ENCODE measurements at regions not wholly inside any gene's neighbourhood (a gene's known extent, or its start where the extent isn't known, plus 50 kb on each side); places are given as distances from the start of the nearest gene placed in this dataset.

GRCh38 chr4:183763990-183764754 is 105.1 kb downstream of the TRAPPC11 start:
- Histone ChIP-seq H3K4me1 (ENCODE audit: low read depth) (no peaks in the 10 kb centered on the region), H3K27ac (no peak overlapping the region), H3K36me3 (no peaks in the 10 kb centered on the region)

GRCh38 chr4:183765251-183765911 is 106.3 kb downstream of the TRAPPC11 start:
- H3K27me3 ChIP-seq, result no peaks in the 10 kb centered on the region
- no peak overlapping the region for H3K4me3 ChIP-seq
- no peak for DNase-seq (ENCODE audit: low read depth in 1 of 2, low spot score in 1 of 2)
- H3K4me1 ChIP-seq (ENCODE audit: low read depth), result no peaks in the 10 kb centered on the region
- TF ChIP-seq CTCF (IDR thresholded peaks at IDR 0.05; ENCODE audit: low read depth, low read length), result no peak
- no peaks in the 10 kb centered on the region for H3K9me3 ChIP-seq (ENCODE audit: low read depth)
- no peak overlapping the region for H3K27ac ChIP-seq
- no peaks in the 10 kb centered on the region for H3K36me3 ChIP-seq

More at GRCh38 chr4:183763990-183764754, 105.1 kb downstream of the TRAPPC11 start:
- H3K27me3 ChIP-seq, result no peaks in the 10 kb centered on the region
- no peaks in the 10 kb centered on the region for H3K9me3 ChIP-seq (ENCODE audit: low read depth)
- no peak for DNase-seq (ENCODE audit: low read depth in 1 of 2, low spot score in 1 of 2)
- TF ChIP-seq CTCF (IDR thresholded peaks at IDR 0.05; ENCODE audit: low read depth, low read length), result no peak
- H3K4me3 ChIP-seq, result no peak overlapping the region

DNA sequence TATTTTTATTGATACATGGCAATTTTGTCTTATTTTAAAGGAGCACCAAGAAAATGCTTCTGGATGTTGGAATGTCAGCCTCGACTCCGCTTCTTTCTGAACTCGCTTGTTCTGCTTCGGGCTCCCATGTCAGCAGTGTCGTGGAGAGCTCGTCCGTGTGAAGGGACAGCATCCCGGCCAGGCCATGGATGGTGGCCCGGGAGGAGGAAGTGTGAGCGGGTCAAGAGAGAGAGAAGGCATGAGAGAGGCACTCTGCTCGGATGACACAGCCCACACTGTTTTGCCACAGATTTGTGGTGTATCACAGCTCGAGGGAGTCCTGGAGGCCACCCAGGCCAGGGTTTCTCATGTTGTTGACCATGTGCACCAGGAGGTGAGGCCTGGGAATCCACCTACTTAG is 107.0 kb downstream of the TRAPPC11 start:
- no peak overlapping the region for H3K27ac ChIP-seq
- peaks cover 3% of the 10 kb centered on the region for H3K4me1 ChIP-seq (ENCODE audit: low read depth)
- TF ChIP-seq CTCF (IDR thresholded peaks at IDR 0.05; ENCODE audit: low read depth, low read length), result no peak
- H3K9me3 ChIP-seq (ENCODE audit: low read depth), result no peaks in the 10 kb centered on the region
- no peak for DNase-seq (ENCODE audit: low read depth in 1 of 2, low spot score in 1 of 2)
- H3K27me3 ChIP-seq, result no peaks in the 10 kb centered on the region
- no peak overlapping the region for H3K4me3 ChIP-seq
- no peaks in the 10 kb centered on the region for H3K36me3 ChIP-seq

- DNase-seq (ENCODE audit: low read depth in 1 of 2, low spot score in 1 of 2), result no peak
- H3K36me3 ChIP-seq, result no peaks in the 10 kb centered on the region
- H3K4me3 ChIP-seq, result no peak overlapping the region
- no peaks in the 10 kb centered on the region for H3K9me3 ChIP-seq (ENCODE audit: low read depth)
- TF ChIP-seq CTCF (IDR thresholded peaks at IDR 0.05; ENCODE audit: low read depth, low read length), result no peak
- H3K27me3 ChIP-seq, result no peaks in the 10 kb centered on the region
- H3K4me1 ChIP-seq (ENCODE audit: low read depth), result peaks cover 3% of the 10 kb centered on the region
- no peak overlapping the region for H3K27ac ChIP-seq
Measured at GRCh38 chr4:183770906-183771305, 111.8 kb downstream of the TRAPPC11 start.

- no peaks in the 10 kb centered on the region for H3K36me3 ChIP-seq
- DNase-seq (ENCODE audit: low read depth in 1 of 2, low spot score in 1 of 2), result no peak
- TF ChIP-seq CTCF (IDR thresholded peaks at IDR 0.05; ENCODE audit: low read depth, low read length), result no peak
- H3K4me1 ChIP-seq (ENCODE audit: low read depth), result peaks cover 3% of the 10 kb centered on the region
- H3K27me3 ChIP-seq, result no peaks in the 10 kb centered on the region
- H3K27ac ChIP-seq, result no peak overlapping the region
- no peak overlapping the region for H3K4me3 ChIP-seq
- H3K9me3 ChIP-seq (ENCODE audit: low read depth), result no peaks in the 10 kb centered on the region
Measured at GRCh38 chr4:183772361-183772760, 113.3 kb downstream of the TRAPPC11 start.
